H1 (cell line): ENCODE measurements at regions not wholly inside any gene's neighbourhood (a gene's known extent, or its start where the extent isn't known, plus 50 kb on each side); places are given as distances from the start of the nearest gene placed in this dataset.

Source experiments
- CTBP2 ChIP-seq: IDR thresholded peaks from 2 replicates; pipeline ENCODE4 v1.7.0; 2011; ENCODE audit warnings: borderline replicate concordance, mild to moderate bottlenecking, moderate library complexity, mixed read lengths, low read length; ENCODE audit not compliant: insufficient read depth, insufficient read length
- EGR1 ChIP-seq: IDR thresholded peaks from 2 replicates; pipeline ENCODE4 v1.6.1; 2011; ENCODE audit warnings: low read depth, low read length, borderline replicate concordance
- RBBP5 ChIP-seq: IDR thresholded peaks from 2 replicates; pipeline ENCODE4 v1.7.1; 2012; ENCODE audit warnings: low read depth, mild to moderate bottlenecking, inconsistent platforms, low read length, moderate library complexity, borderline replicate concordance
- RFX5 ChIP-seq: IDR thresholded peaks from 2 replicates; pipeline ENCODE4 v1.6.1; 2011; ENCODE audit warnings: low read depth, low read length, improper control_type of control experiment, borderline replicate concordance
- RNF2 ChIP-seq: fragments of 200-900, 300-1000 bp; sonication (generic); IDR thresholded peaks from 2 replicates; pipeline ENCODE4 v1.7.1; 2016; ENCODE audit warnings: borderline replicate concordance, low read depth, mild to moderate bottlenecking, antibody characterized with exemption, low read length; ENCODE audit not compliant: poor library complexity, severe bottlenecking; ENCODE audit errors: missing control alignments
- TBP ChIP-seq: IDR thresholded peaks from 2 replicates; pipeline ENCODE4 v1.6.1; 2011; ENCODE audit warnings: low read depth, low read length, improper control_type of control experiment
- TEAD4 ChIP-seq: IDR thresholded peaks from 2 replicates; pipeline ENCODE4 v1.6.1; 2012; ENCODE audit warnings: low read depth, low read length, inconsistent platforms, mixed read lengths
- TF ChIP-seq, protein P1 (sequence below): fragments of 300-600 bp; sonication (generic); IDR thresholded peaks from 2 replicates; pipeline ENCODE4 v1.7.1; 2012; ENCODE audit warnings: low read length, moderate library complexity, mild to moderate bottlenecking, inconsistent platforms; ENCODE audit not compliant: insufficient replicate concordance
- TF ChIP-seq, protein P2 (sequence below): IDR thresholded peaks from 2 replicates; pipeline ENCODE4 v1.6.1; 2011; ENCODE audit warnings: low read length, improper control_type of control experiment

DNA sequence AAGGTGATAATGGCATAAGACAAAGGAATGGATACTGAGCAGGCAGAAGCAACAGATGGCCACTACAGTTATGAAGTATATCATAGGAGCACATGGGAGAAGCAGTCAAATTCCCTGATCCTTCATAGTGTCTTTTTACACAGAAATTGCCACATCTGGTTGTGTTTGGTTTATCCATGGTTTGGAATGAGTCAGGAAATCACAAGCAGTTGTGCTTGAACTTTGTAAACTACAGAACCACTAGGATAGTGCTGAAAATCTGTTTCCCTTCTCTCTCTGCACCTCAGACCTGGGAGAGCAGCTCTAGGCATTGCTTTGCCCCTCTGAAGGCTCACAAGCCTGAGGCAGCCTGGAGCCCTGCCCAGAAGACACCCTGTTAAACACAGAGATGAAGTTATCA lies 134.0 kb downstream of the DMRT2 start (continued):
- TF ChIP-seq, protein P1, sequence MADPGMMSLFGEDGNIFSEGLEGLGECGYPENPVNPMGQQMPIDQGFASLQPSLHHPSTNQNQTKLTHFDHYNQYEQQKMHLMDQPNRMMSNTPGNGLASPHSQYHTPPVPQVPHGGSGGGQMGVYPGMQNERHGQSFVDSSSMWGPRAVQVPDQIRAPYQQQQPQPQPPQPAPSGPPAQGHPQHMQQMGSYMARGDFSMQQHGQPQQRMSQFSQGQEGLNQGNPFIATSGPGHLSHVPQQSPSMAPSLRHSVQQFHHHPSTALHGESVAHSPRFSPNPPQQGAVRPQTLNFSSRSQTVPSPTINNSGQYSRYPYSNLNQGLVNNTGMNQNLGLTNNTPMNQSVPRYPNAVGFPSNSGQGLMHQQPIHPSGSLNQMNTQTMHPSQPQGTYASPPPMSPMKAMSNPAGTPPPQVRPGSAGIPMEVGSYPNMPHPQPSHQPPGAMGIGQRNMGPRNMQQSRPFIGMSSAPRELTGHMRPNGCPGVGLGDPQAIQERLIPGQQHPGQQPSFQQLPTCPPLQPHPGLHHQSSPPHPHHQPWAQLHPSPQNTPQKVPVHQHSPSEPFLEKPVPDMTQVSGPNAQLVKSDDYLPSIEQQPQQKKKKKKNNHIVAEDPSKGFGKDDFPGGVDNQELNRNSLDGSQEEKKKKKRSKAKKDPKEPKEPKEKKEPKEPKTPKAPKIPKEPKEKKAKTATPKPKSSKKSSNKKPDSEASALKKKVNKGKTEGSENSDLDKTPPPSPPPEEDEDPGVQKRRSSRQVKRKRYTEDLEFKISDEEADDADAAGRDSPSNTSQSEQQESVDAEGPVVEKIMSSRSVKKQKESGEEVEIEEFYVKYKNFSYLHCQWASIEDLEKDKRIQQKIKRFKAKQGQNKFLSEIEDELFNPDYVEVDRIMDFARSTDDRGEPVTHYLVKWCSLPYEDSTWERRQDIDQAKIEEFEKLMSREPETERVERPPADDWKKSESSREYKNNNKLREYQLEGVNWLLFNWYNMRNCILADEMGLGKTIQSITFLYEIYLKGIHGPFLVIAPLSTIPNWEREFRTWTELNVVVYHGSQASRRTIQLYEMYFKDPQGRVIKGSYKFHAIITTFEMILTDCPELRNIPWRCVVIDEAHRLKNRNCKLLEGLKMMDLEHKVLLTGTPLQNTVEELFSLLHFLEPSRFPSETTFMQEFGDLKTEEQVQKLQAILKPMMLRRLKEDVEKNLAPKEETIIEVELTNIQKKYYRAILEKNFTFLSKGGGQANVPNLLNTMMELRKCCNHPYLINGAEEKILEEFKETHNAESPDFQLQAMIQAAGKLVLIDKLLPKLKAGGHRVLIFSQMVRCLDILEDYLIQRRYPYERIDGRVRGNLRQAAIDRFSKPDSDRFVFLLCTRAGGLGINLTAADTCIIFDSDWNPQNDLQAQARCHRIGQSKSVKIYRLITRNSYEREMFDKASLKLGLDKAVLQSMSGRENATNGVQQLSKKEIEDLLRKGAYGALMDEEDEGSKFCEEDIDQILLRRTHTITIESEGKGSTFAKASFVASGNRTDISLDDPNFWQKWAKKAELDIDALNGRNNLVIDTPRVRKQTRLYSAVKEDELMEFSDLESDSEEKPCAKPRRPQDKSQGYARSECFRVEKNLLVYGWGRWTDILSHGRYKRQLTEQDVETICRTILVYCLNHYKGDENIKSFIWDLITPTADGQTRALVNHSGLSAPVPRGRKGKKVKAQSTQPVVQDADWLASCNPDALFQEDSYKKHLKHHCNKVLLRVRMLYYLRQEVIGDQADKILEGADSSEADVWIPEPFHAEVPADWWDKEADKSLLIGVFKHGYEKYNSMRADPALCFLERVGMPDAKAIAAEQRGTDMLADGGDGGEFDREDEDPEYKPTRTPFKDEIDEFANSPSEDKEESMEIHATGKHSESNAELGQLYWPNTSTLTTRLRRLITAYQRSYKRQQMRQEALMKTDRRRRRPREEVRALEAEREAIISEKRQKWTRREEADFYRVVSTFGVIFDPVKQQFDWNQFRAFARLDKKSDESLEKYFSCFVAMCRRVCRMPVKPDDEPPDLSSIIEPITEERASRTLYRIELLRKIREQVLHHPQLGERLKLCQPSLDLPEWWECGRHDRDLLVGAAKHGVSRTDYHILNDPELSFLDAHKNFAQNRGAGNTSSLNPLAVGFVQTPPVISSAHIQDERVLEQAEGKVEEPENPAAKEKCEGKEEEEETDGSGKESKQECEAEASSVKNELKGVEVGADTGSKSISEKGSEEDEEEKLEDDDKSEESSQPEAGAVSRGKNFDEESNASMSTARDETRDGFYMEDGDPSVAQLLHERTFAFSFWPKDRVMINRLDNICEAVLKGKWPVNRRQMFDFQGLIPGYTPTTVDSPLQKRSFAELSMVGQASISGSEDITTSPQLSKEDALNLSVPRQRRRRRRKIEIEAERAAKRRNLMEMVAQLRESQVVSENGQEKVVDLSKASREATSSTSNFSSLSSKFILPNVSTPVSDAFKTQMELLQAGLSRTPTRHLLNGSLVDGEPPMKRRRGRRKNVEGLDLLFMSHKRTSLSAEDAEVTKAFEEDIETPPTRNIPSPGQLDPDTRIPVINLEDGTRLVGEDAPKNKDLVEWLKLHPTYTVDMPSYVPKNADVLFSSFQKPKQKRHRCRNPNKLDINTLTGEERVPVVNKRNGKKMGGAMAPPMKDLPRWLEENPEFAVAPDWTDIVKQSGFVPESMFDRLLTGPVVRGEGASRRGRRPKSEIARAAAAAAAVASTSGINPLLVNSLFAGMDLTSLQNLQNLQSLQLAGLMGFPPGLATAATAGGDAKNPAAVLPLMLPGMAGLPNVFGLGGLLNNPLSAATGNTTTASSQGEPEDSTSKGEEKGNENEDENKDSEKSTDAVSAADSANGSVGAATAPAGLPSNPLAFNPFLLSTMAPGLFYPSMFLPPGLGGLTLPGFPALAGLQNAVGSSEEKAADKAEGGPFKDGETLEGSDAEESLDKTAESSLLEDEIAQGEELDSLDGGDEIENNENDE: no peak
- TF ChIP-seq, protein P2, sequence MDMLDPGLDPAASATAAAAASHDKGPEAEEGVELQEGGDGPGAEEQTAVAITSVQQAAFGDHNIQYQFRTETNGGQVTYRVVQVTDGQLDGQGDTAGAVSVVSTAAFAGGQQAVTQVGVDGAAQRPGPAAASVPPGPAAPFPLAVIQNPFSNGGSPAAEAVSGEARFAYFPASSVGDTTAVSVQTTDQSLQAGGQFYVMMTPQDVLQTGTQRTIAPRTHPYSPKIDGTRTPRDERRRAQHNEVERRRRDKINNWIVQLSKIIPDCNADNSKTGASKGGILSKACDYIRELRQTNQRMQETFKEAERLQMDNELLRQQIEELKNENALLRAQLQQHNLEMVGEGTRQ: no peak
- TF ChIP-seq EGR1: no peak
- no peak for TF ChIP-seq RFX5
- TF ChIP-seq RNF2: no peak
- no peak for TF ChIP-seq TBP
- no peak for TF ChIP-seq TEAD4
- no peak for TF ChIP-seq CTBP2
- TF ChIP-seq RBBP5: no peak
